ENCODE measurements at regions not wholly inside any gene's neighbourhood (a gene's known extent, or its start where the extent isn't known, plus 50 kb on each side); places are given as distances from the start of the nearest gene placed in this dataset.

DNA sequence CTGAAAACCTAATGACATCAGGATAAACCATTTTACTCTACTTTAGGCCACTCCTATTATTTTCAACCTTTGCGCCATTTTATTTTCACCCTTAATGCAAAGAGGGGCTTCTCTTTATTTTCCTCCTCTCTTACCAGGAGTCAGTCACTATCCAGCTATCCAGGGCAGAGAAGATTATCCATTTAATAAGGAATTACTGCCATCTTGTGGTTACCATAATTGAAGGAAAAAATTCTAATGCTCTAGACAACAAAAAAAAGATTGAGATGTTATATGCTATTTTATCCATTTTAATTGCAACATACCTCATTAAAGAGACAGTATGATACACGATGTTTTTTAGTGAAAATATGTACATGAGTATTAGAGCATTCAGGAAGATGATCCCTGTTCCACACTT is 514.5 kb upstream of the FAM241A start:
- no peak for DNase-seq
- no peaks in the 10 kb centered on the region for H3K36me3 ChIP-seq
- H3K27me3 ChIP-seq = no peaks in the 10 kb centered on the region
- no peak overlapping the region for H3K27ac ChIP-seq
- WGBS, 3 donors = 27 to 33% (median 32%) methylated on average over 2 of the region's 2 CpGs
- intact Hi-C loops (cut with DNase I) = no loop called here
- H3K4me3 ChIP-seq = no peak overlapping the region
- no peak for TF ChIP-seq POLR2A (IDR thresholded peaks at IDR 0.05)
- TF ChIP-seq, protein P1, sequence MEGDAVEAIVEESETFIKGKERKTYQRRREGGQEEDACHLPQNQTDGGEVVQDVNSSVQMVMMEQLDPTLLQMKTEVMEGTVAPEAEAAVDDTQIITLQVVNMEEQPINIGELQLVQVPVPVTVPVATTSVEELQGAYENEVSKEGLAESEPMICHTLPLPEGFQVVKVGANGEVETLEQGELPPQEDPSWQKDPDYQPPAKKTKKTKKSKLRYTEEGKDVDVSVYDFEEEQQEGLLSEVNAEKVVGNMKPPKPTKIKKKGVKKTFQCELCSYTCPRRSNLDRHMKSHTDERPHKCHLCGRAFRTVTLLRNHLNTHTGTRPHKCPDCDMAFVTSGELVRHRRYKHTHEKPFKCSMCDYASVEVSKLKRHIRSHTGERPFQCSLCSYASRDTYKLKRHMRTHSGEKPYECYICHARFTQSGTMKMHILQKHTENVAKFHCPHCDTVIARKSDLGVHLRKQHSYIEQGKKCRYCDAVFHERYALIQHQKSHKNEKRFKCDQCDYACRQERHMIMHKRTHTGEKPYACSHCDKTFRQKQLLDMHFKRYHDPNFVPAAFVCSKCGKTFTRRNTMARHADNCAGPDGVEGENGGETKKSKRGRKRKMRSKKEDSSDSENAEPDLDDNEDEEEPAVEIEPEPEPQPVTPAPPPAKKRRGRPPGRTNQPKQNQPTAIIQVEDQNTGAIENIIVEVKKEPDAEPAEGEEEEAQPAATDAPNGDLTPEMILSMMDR (IDR thresholded peaks at IDR 0.05) = no peak
- no peak for TF ChIP-seq EP300 (IDR thresholded peaks at IDR 0.05)
- no peaks in the 10 kb centered on the region for H3K9me3 ChIP-seq
- H3K4me1 ChIP-seq (ENCODE audit: insufficient read depth) = no peaks in the 10 kb centered on the region

- no peaks in the 10 kb centered on the region for H3K36me3 ChIP-seq
- no peak overlapping the region for H3K27ac ChIP-seq
- WGBS, 3 donors = 61 to 73% (median 64%) methylated on average over 2 of the region's 2 CpGs
- no peaks in the 10 kb centered on the region for H3K9me3 ChIP-seq
- no peak for DNase-seq
- no peaks in the 10 kb centered on the region for H3K27me3 ChIP-seq
- no peak overlapping the region for H3K4me3 ChIP-seq
- TF ChIP-seq POLR2A (IDR thresholded peaks at IDR 0.05) = no peak
- TF ChIP-seq, protein P1 (IDR thresholded peaks at IDR 0.05) = no peak
- TF ChIP-seq EP300 (IDR thresholded peaks at IDR 0.05) = no peak
- H3K4me1 ChIP-seq (ENCODE audit: insufficient read depth) = no peaks in the 10 kb centered on the region
- intact Hi-C loops (cut with DNase I) = no loop called here
Observed at GRCh38 chr4:111631215-111631999, 513.8 kb upstream of the FAM241A start.

DNA sequence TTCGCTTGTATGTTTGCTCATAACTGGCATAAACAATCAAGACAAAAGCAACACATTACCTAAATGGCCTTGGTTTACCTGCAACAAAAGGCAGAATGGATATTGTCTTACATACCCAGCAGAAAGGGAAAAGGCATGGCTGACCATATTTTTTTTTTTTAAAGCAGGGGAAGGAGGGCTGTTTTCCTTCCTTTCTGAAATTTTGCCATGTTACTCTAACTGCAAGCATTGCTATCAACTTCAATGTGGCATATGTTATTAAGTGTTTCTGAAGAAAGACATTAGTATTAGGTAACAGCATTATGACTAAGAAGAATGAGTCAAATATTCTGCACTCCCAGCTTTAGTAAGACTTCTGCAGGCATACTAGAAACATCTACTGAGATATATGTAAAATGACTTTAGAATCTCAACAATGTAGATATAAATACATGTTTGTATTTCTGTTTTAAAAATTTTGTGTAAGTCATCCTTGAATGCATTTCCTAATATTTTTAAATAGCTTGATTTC is 512.6 kb upstream of the FAM241A start:
- WGBS, 3 donors = 77 to 86% (median 84%) methylated on average over 1 of the region's 1 CpG
- intact Hi-C loops (cut with DNase I) = no loop called here
- Histone ChIP-seq H3K9me3 (no peaks in the 10 kb centered on the region), H3K4me3 (no peak overlapping the region), H3K27me3 (no peaks in the 10 kb centered on the region), H3K27ac (no peak overlapping the region), H3K36me3 (no peaks in the 10 kb centered on the region), H3K4me1 (ENCODE audit: insufficient read depth) (no peaks in the 10 kb centered on the region)
- no peak for TF ChIP-seq POLR2A (IDR thresholded peaks at IDR 0.05)
- no peak for TF ChIP-seq EP300 (IDR thresholded peaks at IDR 0.05)
- TF ChIP-seq, protein P1 (IDR thresholded peaks at IDR 0.05) = no peak
- no peak for DNase-seq

DNA sequence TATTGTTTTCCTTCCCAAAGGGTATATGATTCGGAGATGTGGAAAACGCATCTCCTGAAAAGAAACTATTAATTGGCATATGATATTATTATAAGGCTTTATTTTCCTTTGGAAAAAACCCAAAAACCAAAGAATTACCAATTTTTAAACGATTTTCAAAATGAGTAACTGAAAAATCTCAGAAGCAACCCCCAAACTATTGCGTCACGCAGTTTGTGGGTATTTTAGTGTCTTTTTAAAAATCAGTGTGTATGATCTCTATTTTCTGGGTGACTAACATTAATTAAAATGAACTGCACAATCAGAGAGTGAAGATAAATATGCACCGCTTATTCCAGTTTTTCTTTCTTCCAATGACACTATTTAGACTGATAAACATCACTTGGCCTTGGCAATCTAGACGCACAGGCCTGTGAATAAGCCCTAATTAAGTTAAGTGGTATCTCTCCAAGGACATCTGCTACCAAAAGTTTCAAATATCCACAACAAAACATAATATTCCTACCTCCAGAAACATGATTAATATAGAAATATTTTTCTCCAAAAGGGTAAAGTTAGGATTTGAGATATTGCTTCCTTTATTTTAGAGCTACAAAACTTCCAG is 511.5 kb upstream of the FAM241A start:
- intact Hi-C loops (cut with DNase I) = no loop called here
- H3K27me3 ChIP-seq = no peaks in the 10 kb centered on the region
- 68 to 71% (median 69%) methylated on average over 7 of the region's 7 CpGs for WGBS, 3 donors
- DNase-seq = no peak
- no peaks in the 10 kb centered on the region for H3K4me1 ChIP-seq (ENCODE audit: insufficient read depth)
- no peaks in the 10 kb centered on the region for H3K36me3 ChIP-seq
- H3K4me3 ChIP-seq = no peak overlapping the region
- H3K9me3 ChIP-seq = no peaks in the 10 kb centered on the region
- no peak overlapping the region for H3K27ac ChIP-seq
- no peak for TF ChIP-seq EP300 (IDR thresholded peaks at IDR 0.05)
- TF ChIP-seq POLR2A (IDR thresholded peaks at IDR 0.05) = no peak
- TF ChIP-seq, protein P1 (IDR thresholded peaks at IDR 0.05) = no peak
